ENCODE measurements at regions not wholly inside any gene's neighbourhood (a gene's known extent, or its start where the extent isn't known, plus 50 kb on each side); places are given as distances from the start of the nearest gene placed in this dataset.

DNA sequence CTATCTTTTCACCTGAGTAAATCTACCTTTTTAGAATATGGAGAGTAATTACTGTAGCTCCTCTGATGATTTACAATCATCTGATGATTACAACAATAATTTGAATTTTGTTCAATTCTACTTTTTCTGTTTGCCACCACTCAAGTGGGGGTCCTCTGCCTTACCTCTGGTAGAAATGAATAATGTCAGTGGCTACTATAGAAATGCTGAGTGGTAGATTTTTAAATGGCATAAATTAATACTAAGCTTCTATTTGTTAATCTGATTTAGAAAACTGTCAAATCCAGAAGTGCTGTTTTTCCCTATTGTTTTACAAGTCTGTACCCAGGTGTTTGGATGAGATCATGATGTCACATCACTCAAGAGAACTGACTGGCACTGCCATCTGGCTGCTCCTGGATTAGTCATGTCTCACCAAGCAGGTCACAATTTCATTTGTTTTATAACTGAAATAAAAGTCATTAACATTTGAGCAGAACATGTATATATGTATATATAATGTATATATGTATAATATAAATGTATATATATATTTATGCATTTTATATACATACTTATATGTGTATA is 494.8 kb downstream of the TBC1D4 start:
- TF ChIP-seq, protein P1, sequence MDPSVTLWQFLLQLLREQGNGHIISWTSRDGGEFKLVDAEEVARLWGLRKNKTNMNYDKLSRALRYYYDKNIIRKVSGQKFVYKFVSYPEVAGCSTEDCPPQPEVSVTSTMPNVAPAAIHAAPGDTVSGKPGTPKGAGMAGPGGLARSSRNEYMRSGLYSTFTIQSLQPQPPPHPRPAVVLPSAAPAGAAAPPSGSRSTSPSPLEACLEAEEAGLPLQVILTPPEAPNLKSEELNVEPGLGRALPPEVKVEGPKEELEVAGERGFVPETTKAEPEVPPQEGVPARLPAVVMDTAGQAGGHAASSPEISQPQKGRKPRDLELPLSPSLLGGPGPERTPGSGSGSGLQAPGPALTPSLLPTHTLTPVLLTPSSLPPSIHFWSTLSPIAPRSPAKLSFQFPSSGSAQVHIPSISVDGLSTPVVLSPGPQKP (IDR thresholded peaks at IDR 0.05; ENCODE audit: low read depth, low read length): no peak
- no peak for TF ChIP-seq IRF4 (IDR thresholded peaks at IDR 0.05; ENCODE audit: low read depth, low read length)
- TF ChIP-seq CREM (IDR thresholded peaks at IDR 0.05; ENCODE audit: low read depth): no peak
- TF ChIP-seq STAT3 (IDR thresholded peaks at IDR 0.05; ENCODE audit: low read depth, low read length): no peak
- no peak for TF ChIP-seq TCF3 (IDR thresholded peaks at IDR 0.05; ENCODE audit: borderline replicate concordance, insufficient read depth, low read depth, low read length)
- no peak for TF ChIP-seq NR2C2 (IDR thresholded peaks at IDR 0.05; ENCODE audit: borderline replicate concordance, control insufficient read depth, insufficient read length, low read depth)
- TF ChIP-seq NFYB (IDR thresholded peaks at IDR 0.05; ENCODE audit: insufficient read depth, low read depth, low read length): no peak
- TF ChIP-seq, protein P2, sequence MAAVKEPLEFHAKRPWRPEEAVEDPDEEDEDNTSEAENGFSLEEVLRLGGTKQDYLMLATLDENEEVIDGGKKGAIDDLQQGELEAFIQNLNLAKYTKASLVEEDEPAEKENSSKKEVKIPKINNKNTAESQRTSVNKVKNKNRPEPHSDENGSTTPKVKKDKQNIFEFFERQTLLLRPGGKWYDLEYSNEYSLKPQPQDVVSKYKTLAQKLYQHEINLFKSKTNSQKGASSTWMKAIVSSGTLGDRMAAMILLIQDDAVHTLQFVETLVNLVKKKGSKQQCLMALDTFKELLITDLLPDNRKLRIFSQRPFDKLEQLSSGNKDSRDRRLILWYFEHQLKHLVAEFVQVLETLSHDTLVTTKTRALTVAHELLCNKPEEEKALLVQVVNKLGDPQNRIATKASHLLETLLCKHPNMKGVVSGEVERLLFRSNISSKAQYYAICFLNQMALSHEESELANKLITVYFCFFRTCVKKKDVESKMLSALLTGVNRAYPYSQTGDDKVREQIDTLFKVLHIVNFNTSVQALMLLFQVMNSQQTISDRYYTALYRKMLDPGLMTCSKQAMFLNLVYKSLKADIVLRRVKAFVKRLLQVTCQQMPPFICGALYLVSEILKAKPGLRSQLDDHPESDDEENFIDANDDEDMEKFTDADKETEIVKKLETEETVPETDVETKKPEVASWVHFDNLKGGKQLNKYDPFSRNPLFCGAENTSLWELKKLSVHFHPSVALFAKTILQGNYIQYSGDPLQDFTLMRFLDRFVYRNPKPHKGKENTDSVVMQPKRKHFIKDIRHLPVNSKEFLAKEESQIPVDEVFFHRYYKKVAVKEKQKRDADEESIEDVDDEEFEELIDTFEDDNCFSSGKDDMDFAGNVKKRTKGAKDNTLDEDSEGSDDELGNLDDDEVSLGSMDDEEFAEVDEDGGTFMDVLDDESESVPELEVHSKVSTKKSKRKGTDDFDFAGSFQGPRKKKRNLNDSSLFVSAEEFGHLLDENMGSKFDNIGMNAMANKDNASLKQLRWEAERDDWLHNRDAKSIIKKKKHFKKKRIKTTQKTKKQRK (IDR thresholded peaks at IDR 0.05; ENCODE audit: low read depth, low read length): no peak
- TF ChIP-seq DPF2 (IDR thresholded peaks at IDR 0.05): no peak
- no peak for TF ChIP-seq CEBPB (IDR thresholded peaks at IDR 0.05; ENCODE audit: borderline replicate concordance in 1 of 2, low read depth in 2 of 2, low read length in 2 of 2)
- no peak for TF ChIP-seq TAF1 (IDR thresholded peaks at IDR 0.05; ENCODE audit: borderline replicate concordance, low read depth, low read length)
